ENCODE measurements at regions not wholly inside any gene's neighbourhood (a gene's known extent, or its start where the extent isn't known, plus 50 kb on each side); places are given as distances from the start of the nearest gene placed in this dataset.

DNA sequence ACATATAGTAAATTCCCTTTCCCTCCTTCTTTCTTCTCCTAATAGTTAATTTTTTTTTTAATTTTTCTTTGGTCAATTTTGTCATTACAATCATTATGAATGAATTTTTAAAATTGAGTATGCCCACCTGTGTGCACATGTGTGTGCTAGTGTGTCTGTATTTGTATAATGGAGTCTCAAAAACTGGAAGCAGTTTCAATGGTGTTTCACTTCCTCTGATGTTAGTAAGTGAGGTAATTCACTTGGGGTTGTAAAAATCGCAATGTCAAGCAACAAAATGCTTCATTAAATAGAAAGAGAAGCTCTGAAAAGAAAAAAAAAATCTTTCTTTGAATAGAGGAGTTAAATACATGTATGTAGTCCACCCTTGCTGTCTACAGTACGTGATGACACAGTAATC lies 1467.6 kb upstream of the NUDT12 start:
- H3K27ac ChIP-seq, result no peak overlapping the region
- H3K27me3 ChIP-seq, result no peaks in the 10 kb centered on the region
- no peak overlapping the region for H3K4me3 ChIP-seq
- no peaks in the 10 kb centered on the region for H3K9me3 ChIP-seq (replicated peaks)
- H3K4me1 ChIP-seq, result no peaks in the 10 kb centered on the region
- H3K36me3 ChIP-seq, result no peaks in the 10 kb centered on the region
- DNase-seq, result no peak

DNA sequence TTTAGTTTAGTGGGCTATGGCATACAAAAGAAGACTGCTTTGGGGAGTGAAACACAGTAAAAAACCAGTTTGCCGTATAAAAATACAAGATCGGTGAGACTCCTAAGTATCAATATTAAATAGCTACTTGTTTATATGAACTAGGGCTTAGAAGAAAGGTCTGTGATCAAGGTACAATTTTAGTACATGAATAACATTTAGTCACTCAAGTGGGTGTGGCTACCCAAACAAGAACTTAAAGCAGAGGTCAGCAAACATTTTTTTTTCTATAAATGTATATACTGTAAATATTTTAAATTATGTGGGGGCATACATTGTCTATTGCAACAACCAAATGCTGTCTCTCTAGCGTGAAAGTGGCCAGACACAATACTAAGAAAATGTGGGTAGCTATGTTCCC lies 1452.5 kb upstream of the NUDT12 start:
- Histone ChIP-seq H3K4me1 (no peaks in the 10 kb centered on the region), H3K4me3 (no peak overlapping the region)
- DNase-seq, result no peak

DNA sequence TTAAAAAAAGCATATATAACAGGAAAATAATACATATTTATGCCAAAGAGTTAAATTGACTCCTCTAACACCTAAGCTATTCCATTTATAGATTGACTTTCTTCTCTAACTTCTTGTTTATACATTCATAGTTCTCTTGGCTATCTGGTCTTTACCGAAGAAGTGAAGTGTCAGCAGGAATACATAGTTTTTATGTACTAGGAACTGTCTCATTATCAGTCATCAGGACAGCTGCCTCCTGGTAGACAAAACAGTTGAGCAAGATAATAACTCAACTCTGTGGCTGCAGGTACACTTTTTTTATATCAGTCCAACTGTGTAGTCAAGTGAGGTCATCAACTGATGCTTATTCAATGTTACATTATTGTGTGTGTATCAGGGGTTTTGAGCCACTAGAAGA lies 1436.0 kb upstream of the NUDT12 start:
- no peaks in the 10 kb centered on the region for H3K9me3 ChIP-seq (replicated peaks)
- H3K4me3 ChIP-seq, result no peak overlapping the region
- H3K4me1 ChIP-seq, result no peaks in the 10 kb centered on the region
- DNase-seq, result no peak
- no peak overlapping the region for H3K27ac ChIP-seq
- H3K36me3 ChIP-seq, result no peaks in the 10 kb centered on the region
- H3K27me3 ChIP-seq, result no peaks in the 10 kb centered on the region

More for the DNA sequence above, 1452.5 kb upstream of the NUDT12 start:
- H3K27ac ChIP-seq, result no peak overlapping the region
- H3K27me3 ChIP-seq, result no peaks in the 10 kb centered on the region
- no peaks in the 10 kb centered on the region for H3K9me3 ChIP-seq (replicated peaks)
- H3K36me3 ChIP-seq, result no peaks in the 10 kb centered on the region; the same call in 1 of the 2 replicates

DNA sequence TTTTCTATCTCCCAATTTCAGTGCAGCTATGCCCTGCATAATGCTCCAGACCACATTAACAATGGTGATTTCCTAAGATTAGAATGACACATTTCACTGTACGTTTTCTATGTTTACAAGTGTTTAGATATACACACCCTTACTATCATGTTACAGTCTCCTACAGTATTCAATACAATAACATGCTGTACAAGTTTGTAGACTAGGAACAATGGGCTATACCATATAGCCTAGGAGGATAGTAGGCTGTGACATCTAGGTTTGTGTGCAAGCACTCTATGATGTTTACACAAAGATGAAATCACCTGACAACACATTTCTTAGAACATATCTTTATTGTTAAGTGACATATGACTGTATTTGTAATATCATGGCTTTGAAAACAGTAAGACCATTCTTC lies 1435.6 kb upstream of the NUDT12 start:
- no peaks in the 10 kb centered on the region for H3K9me3 ChIP-seq (replicated peaks)
- no peak overlapping the region for H3K4me3 ChIP-seq
- no peaks in the 10 kb centered on the region for H3K36me3 ChIP-seq
- no peak overlapping the region for H3K27ac ChIP-seq
- no peaks in the 10 kb centered on the region for H3K4me1 ChIP-seq
- H3K27me3 ChIP-seq, result no peaks in the 10 kb centered on the region
- no peak for DNase-seq

DNA sequence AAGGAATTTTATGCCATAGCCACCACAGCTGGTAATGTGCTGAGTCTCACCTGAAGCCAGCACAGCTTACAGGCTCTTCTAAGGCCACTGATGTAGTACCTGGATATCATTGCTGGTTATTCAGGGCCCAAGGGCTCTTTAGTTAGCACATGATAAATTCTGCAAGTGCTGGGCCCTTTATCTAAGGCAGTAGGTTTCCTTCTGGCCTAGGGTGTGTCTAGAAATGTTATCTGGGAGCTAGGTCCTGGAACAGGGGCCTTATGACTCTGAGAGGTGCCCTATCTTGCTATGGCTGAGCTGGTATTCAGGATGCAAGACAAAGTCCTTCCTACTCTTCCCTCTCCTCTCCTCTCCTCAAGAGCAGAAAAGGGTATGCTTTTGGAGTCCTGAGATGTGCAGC lies 1424.5 kb upstream of the NUDT12 start:
- Histone ChIP-seq H3K4me3 (no peak overlapping the region), H3K4me1 (no peaks in the 10 kb centered on the region), H3K36me3 (no peaks in the 10 kb centered on the region), H3K27ac (no peak overlapping the region), H3K27me3 (no peaks in the 10 kb centered on the region), H3K9me3 (replicated peaks) (no peaks in the 10 kb centered on the region)
- DNase-seq, result no peak

DNA sequence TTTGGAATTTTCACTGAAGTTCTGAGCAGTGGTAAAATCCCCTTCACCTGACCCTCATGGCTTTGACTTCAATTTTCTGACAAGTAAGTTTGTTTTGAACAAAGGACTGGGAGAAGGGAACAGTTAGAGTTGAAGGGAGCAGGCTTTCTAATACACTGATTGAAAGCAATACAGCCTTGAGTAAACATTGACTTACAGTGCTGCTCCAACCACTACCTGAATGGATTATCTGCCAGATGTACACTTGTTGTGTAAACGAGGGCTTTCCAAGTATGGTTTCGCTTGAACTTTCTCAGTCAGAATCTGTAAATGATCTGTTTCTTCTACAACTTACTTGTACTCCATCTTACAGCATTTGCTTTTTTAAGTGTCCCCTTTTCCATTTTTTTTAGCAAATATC lies 1414.9 kb upstream of the NUDT12 start:
- Histone ChIP-seq H3K27me3 (no peaks in the 10 kb centered on the region), H3K4me3 (no peak overlapping the region), H3K27ac (no peak overlapping the region), H3K36me3 (no peaks in the 10 kb centered on the region), H3K9me3 (replicated peaks) (no peaks in the 10 kb centered on the region), H3K4me1 (no peaks in the 10 kb centered on the region)
- no peak for DNase-seq

DNA sequence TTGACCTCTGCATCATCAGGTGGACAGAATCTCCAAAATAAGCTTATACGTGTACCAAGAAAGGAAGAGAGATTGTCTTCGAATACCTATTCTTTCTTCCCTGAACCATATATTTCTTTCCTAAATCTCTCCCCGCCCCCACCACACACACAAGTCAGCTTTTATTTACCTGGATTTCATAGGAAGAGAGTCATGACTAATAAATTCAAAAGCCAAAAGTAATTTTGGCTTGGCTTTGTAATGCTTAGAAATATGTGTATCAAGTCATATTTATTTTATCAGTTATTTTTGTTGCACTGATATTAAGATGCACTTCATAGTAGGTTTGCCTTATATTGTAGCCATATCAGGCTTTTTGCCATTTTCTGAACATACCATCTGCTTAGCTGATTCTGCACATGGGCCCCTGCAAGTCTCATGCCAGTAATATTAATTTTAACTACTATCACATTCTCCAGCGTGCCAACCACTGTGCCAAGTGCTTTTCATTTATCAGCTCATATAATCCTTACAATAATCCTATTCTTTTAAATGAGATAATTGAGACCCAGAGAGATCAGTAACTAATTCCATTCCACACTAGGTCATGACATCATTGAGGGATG lies 1405.3 kb upstream of the NUDT12 start:
- Histone ChIP-seq H3K27ac (no peak overlapping the region), H3K4me1 (no peaks in the 10 kb centered on the region), H3K9me3 (replicated peaks) (no peaks in the 10 kb centered on the region), H3K27me3 (no peaks in the 10 kb centered on the region), H3K4me3 (no peak overlapping the region), H3K36me3 (no peaks in the 10 kb centered on the region)
- DNase-seq, result no peak

DNA sequence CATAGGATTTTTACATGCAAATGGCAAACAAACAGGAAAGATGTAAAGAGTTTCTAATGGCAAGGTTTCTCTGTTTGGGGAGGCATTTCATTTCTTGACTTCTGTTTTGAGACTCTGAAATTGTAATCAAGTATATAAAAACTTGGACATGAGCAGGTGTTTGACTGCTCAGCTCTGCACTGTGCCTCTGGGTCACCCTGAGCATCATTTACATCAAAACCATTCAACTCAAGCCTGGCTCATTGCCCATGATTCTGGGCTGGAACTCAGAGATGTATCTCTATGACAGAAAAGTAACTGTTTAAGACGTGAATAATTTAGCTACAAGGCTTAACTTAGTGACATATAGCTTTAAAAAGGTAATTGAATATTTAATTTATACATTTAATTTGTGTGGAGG lies 1402.4 kb upstream of the NUDT12 start:
- no peaks in the 10 kb centered on the region for H3K27me3 ChIP-seq
- no peak for DNase-seq
- H3K4me1 ChIP-seq, result no peaks in the 10 kb centered on the region
- no peak overlapping the region for H3K27ac ChIP-seq
- no peaks in the 10 kb centered on the region for H3K9me3 ChIP-seq (replicated peaks)
- no peaks in the 10 kb centered on the region for H3K36me3 ChIP-seq
- no peak overlapping the region for H3K4me3 ChIP-seq

DNA sequence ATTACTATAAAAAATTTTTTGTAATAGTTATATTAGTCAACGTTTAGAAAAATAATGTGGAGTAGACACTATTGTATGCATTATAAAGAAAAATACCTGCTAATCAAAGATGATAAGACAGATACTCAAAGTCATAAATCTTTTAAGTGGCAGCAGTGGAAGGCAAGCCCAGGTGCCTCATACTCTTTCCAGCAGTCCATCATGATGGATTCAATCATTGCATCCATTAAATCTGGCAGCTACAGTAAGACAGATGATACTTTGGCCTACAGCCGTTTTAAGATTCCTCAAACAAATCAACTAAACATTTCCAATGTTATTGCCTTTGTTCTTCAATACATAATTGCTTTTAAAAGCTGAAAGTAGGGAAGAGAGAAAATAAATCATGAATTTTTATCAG lies 1392.9 kb upstream of the NUDT12 start:
- Histone ChIP-seq H3K9me3 (replicated peaks) (no peaks in the 10 kb centered on the region; the same call in 1 of the 2 replicates), H3K4me3 (no peak overlapping the region), H3K27me3 (no peaks in the 10 kb centered on the region), H3K4me1 (peaks cover 8% of the 10 kb centered on the region), H3K27ac (no peak overlapping the region), H3K36me3 (no peaks in the 10 kb centered on the region)
- no peak for DNase-seq

DNA sequence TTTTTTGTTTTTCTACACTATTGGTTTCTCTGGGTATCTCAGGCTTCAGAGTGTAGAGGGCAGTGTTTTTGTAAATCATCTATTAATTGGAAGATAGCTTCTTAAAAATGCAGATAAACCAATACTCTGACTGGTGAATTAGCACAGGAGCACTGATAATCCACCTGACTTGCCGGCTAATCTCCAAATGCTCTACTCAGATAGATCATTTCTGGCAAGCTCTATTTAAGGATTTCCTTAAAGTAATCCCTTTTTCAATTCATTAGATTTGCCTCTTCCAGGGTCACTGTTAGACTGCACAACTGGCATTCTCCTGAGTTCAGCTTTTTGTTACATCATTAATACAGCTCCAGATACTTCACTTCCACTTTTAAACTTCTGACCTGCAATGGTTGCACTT lies 1390.3 kb upstream of the NUDT12 start:
- no peak overlapping the region for H3K4me3 ChIP-seq

DNA sequence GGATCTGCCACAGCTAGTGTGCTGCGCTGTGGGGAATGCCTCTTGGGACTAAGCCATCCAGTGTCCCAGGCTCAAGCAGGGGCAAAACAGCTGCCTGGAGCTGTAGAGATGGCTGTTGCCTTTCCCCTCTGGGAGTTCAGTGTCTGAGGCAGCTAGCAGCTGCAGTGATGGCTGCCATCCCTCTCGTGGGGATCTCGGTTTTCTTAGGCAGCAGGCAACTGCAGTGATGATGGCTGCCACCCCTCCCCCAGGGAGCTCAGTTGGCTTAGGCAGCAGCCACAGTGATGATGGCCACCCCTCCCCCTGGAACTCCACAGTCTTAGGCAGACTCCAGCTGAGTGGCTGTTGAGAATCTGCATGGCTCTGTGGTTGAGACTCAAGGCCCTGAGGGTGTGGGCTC lies 1389.2 kb upstream of the NUDT12 start:
- H3K9me3 ChIP-seq (replicated peaks), result no peaks in the 10 kb centered on the region
- H3K36me3 ChIP-seq, result no peaks in the 10 kb centered on the region
- H3K27ac ChIP-seq, result peak overlapping the region; percentile 67
- peaks cover 8% of the 10 kb centered on the region for H3K4me1 ChIP-seq
- H3K27me3 ChIP-seq, result no peaks in the 10 kb centered on the region
- H3K4me3 ChIP-seq, result no peak overlapping the region
- DNase-seq, result peak; percentile 90 to 91

More for the DNA sequence above, 1390.3 kb upstream of the NUDT12 start:
- Histone ChIP-seq H3K9me3 (replicated peaks) (no peaks in the 10 kb centered on the region), H3K4me1 (peaks cover 8% of the 10 kb centered on the region), H3K27me3 (no peaks in the 10 kb centered on the region), H3K27ac (no peak overlapping the region), H3K36me3 (no peaks in the 10 kb centered on the region)
- no peak for DNase-seq

DNA sequence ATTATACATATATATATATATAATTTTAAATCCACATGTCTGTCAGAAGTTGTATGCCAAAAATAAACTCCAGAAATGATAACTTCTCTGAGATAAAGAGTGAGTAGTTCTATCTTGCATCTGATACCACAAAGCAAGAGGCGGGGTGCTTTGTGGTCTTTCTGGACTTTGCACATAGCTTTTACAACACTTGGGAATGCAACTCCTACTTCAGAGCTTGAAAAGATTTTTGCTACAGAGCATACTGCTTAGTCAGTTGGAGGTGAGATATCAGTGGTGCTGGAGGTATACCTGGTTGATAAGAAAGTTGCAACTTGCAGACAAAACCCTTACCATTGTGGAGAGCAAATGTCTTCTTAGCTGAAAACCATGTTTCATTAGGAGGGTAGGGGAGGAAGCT lies 1384.5 kb upstream of the NUDT12 start:
- Histone ChIP-seq H3K4me1 (peaks cover 10% of the 10 kb centered on the region), H3K27me3 (no peaks in the 10 kb centered on the region), H3K9me3 (replicated peaks) (no peaks in the 10 kb centered on the region), H3K36me3 (no peaks in the 10 kb centered on the region), H3K4me3 (no peak overlapping the region), H3K27ac (no peak overlapping the region)
- no peak for DNase-seq

DNA sequence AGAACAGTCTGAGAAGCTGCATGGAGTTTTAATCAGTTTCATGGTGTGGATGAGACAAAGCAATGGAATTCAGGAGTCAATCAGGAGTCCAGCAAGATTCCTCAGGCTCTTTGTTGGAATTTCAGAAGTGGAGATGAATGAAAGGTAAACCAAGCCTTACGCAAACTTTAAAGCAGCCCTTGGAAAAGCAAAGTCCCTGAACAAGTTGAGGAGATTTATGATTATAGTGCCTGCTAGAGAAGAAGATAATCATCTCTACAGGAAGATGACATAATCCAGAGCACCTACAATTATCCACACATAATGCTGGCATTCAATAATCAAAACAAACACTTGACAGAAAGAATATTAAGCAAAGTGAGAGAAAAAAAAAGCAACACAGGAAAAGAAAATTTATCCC lies 1380.1 kb upstream of the NUDT12 start:
- Histone ChIP-seq H3K4me3 (no peak overlapping the region), H3K36me3 (no peaks in the 10 kb centered on the region), H3K9me3 (replicated peaks) (no peaks in the 10 kb centered on the region), H3K4me1 (peaks cover 5% of the 10 kb centered on the region; the same call in 1 of the 2 replicates), H3K27ac (peak overlapping the region; percentile 56), H3K27me3 (no peaks in the 10 kb centered on the region)
- DNase-seq, result peak in 1 of 2 experiments; percentile 39

DNA sequence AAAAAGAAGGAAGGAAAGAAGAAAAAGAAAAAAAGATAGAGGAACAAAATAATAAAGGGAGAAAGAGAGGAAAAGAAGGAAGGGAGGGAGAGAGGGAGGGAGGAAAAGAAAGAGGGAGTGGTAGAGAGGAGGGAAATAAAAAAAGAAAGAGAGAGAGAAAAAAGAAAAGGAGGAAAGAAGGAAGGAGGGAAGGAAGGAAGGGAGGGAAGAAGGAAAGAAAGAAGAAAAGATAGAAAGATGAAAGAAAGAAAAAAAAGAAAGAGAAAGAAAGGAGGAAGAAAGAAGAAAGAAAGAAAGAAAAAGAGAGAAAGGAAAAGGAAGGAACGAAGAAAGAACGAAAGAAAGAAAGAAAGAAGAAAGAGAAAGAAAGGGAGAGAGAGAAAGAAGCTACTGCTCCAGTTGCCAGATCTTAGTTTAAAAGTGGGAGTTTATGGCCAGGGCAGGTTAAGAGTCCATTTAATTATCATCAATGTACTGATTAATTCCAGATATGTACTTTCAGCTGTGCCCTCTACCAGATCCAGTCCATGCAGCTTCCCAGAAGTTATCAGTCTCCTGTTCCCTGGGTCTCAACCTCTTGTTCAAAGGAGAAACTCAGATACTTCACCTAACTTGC lies 1378.5 kb upstream of the NUDT12 start:
- no peak overlapping the region for H3K4me3 ChIP-seq
- no peaks in the 10 kb centered on the region for H3K27me3 ChIP-seq
- no peaks in the 10 kb centered on the region for H3K9me3 ChIP-seq (replicated peaks)
- H3K4me1 ChIP-seq, result peaks cover 5% of the 10 kb centered on the region; the same call in 1 of the 2 replicates
- no peak for DNase-seq
- H3K27ac ChIP-seq, result no peak overlapping the region
- H3K36me3 ChIP-seq, result no peaks in the 10 kb centered on the region

DNA sequence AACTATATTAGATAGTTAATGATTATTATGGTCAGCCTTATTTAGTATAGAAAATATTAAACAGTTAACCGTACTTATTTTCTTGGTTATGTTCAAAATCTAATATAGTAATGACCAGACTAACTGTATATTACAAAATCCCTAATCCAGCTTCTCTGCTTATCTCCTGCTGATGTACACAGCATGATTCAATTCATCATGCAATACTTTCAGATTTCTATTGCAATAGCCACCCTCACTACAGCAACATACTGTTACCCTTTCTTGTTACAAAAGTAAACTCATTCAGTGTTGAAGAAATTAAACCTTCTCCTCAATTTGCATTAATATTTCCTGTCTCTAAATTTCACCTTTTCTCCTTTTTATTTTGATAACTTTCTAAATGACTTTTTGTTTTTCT lies 1375.0 kb upstream of the NUDT12 start:
- no peaks in the 10 kb centered on the region for H3K27me3 ChIP-seq
- no peaks in the 10 kb centered on the region for H3K9me3 ChIP-seq (replicated peaks)
- no peak overlapping the region for H3K4me3 ChIP-seq
- DNase-seq, result no peak
- no peak overlapping the region for H3K27ac ChIP-seq
- no peaks in the 10 kb centered on the region for H3K36me3 ChIP-seq
- H3K4me1 ChIP-seq, result peaks cover 3% of the 10 kb centered on the region; the same call in 1 of the 2 replicates

DNA sequence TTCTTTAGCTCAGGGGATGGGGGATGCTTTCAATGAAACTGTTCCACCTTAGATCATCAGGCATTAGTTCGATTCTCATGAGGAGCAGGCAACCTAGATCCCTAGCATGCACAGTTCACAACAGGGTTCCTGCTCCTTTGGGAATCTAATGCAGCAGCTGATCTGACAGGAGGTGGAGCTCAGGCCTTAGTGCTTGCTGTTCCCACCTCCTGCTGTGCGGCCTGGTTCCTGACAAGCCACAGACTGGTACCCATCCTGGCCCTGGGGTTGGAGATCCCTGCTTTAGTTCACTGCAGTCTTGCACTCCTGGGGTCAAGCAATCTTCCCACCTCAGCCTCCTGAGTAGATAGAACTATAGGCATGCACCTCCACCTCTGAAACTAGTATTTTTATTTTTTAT lies 1369.8 kb upstream of the NUDT12 start:
- no peak for DNase-seq
- Histone ChIP-seq H3K4me1 (no peaks in the 10 kb centered on the region), H3K27me3 (no peaks in the 10 kb centered on the region), H3K9me3 (replicated peaks) (no peaks in the 10 kb centered on the region), H3K36me3 (no peaks in the 10 kb centered on the region), H3K27ac (no peak overlapping the region), H3K4me3 (no peak overlapping the region)

Data from SJCRH30 (cell line).